ENCODE measurements at regions not wholly inside any gene's neighbourhood (a gene's known extent, or its start where the extent isn't known, plus 50 kb on each side); places are given as distances from the start of the nearest gene placed in this dataset.

- no peak overlapping the region for H3K4me2 ChIP-seq (ENCODE audit: insufficient read depth, low read length)
- no peak overlapping the region for H3K4me3 ChIP-seq (ENCODE audit: insufficient read depth, low read length)
- H3K27me3 ChIP-seq (ENCODE audit: insufficient read depth, low read length): no peaks in the 10 kb centered on the region
- H4K20me1 ChIP-seq (ENCODE audit: insufficient read depth, low read length): no peaks in the 10 kb centered on the region
- no peaks in the 10 kb centered on the region for H3K36me3 ChIP-seq (ENCODE audit: insufficient read depth, low read length)
- DNase-seq (ENCODE audit: insufficient read length, low spot score, missing footprints): no peak
- no peak overlapping the region for H3K27ac ChIP-seq (ENCODE audit: low read depth, low read length)
- no peaks in the 10 kb centered on the region for H3K9me3 ChIP-seq (ENCODE audit: low read depth, low read length)
- H3K79me2 ChIP-seq (ENCODE audit: insufficient read depth, low read length): no peaks in the 10 kb centered on the region
- H3K4me1 ChIP-seq (ENCODE audit: insufficient read depth, low read length): no peaks in the 10 kb centered on the region
- no peak overlapping the region for H2AFZ ChIP-seq (ENCODE audit: low read length)
- no peak for TF ChIP-seq CTCF (IDR thresholded peaks at IDR 0.05; ENCODE audit: extremely low read depth, low read depth, low read length)
These were observed 61.4 kb downstream of the ZXDA start for GRCh38 chrX:57848857-57849256.

- Histone ChIP-seq H3K27me3 (ENCODE audit: insufficient read depth, low read length) (no peaks in the 10 kb centered on the region), H3K27ac (ENCODE audit: low read depth, low read length) (no peak overlapping the region), H3K9me3 (ENCODE audit: low read depth, low read length) (no peaks in the 10 kb centered on the region), H2AFZ (ENCODE audit: low read length) (no peak overlapping the region), H3K79me2 (ENCODE audit: insufficient read depth, low read length) (no peaks in the 10 kb centered on the region), H3K4me3 (ENCODE audit: insufficient read depth, low read length) (no peak overlapping the region), H3K4me1 (ENCODE audit: insufficient read depth, low read length) (no peaks in the 10 kb centered on the region), H3K4me2 (ENCODE audit: insufficient read depth, low read length) (peak overlapping the region; percentile 56), H3K36me3 (ENCODE audit: insufficient read depth, low read length) (no peaks in the 10 kb centered on the region), H4K20me1 (ENCODE audit: insufficient read depth, low read length) (no peaks in the 10 kb centered on the region)
- TF ChIP-seq CTCF (IDR thresholded peaks at IDR 0.05; ENCODE audit: extremely low read depth, low read depth, low read length): no peak
- no peak for DNase-seq (ENCODE audit: insufficient read length, low spot score, missing footprints)
These were observed 87.4 kb downstream of the ZXDA start for GRCh38 chrX:57822818-57823217.

GRCh38 chrX:57822398-57822797 is 87.9 kb downstream of the ZXDA start:
- Histone ChIP-seq H2AFZ (ENCODE audit: low read length) (no peak overlapping the region), H3K27ac (ENCODE audit: low read depth, low read length) (no peak overlapping the region), H3K27me3 (ENCODE audit: insufficient read depth, low read length) (no peaks in the 10 kb centered on the region), H3K79me2 (ENCODE audit: insufficient read depth, low read length) (no peaks in the 10 kb centered on the region), H3K9me3 (ENCODE audit: low read depth, low read length) (no peaks in the 10 kb centered on the region), H3K4me2 (ENCODE audit: insufficient read depth, low read length) (peak overlapping the region; percentile 56), H4K20me1 (ENCODE audit: insufficient read depth, low read length) (no peaks in the 10 kb centered on the region), H3K4me3 (ENCODE audit: insufficient read depth, low read length) (peak overlapping the region; percentile 32), H3K36me3 (ENCODE audit: insufficient read depth, low read length) (no peaks in the 10 kb centered on the region), H3K4me1 (ENCODE audit: insufficient read depth, low read length) (no peaks in the 10 kb centered on the region)
- DNase-seq (ENCODE audit: insufficient read length, low spot score, missing footprints): no peak
- TF ChIP-seq CTCF (IDR thresholded peaks at IDR 0.05; ENCODE audit: extremely low read depth, low read depth, low read length): no peak

- Histone ChIP-seq H3K79me2 (ENCODE audit: insufficient read depth, low read length) (no peaks in the 10 kb centered on the region), H4K20me1 (ENCODE audit: insufficient read depth, low read length) (no peaks in the 10 kb centered on the region), H3K36me3 (ENCODE audit: insufficient read depth, low read length) (no peaks in the 10 kb centered on the region), H3K4me2 (ENCODE audit: insufficient read depth, low read length) (peak overlapping the region; percentile 56), H3K4me3 (ENCODE audit: insufficient read depth, low read length) (peak overlapping the region; percentile 32), H3K27ac (ENCODE audit: low read depth, low read length) (no peak overlapping the region), H2AFZ (ENCODE audit: low read length) (peak overlapping the region; percentile 57), H3K27me3 (ENCODE audit: insufficient read depth, low read length) (no peaks in the 10 kb centered on the region), H3K9me3 (ENCODE audit: low read depth, low read length) (no peaks in the 10 kb centered on the region), H3K4me1 (ENCODE audit: insufficient read depth, low read length) (no peaks in the 10 kb centered on the region)
- DNase-seq (ENCODE audit: insufficient read length, low spot score, missing footprints): no peak
- TF ChIP-seq CTCF (IDR thresholded peaks at IDR 0.05; ENCODE audit: extremely low read depth, low read depth, low read length): peak; percentile 61
These were observed 88.4 kb downstream of the ZXDA start for GRCh38 chrX:57821703-57822387.

Data from osteoblast (primary cell).